ENCODE measurements at regions not wholly inside any gene's neighbourhood (a gene's known extent, or its start where the extent isn't known, plus 50 kb on each side); places are given as distances from the start of the nearest gene placed in this dataset.

DNA sequence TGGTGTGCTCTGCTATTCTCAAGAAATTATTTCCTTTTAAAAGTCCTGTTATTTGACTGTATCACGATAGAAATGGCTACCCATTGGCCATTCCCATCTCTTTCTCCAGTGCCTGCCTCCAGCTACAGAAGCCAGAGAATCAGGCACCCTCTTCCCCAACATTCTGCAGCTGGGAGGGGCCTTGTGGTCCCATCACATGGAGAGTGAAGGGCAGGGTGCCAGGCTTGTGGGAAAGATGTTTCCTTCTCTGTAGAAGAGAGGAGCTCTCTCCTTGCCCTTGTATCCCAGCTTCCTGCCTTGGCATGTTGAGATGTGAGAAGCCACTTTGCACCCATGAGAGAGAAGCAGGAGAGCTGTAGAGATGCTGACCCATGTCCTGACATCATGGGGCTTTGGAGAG lies 465.0 kb downstream of the MTRR start:
- Histone ChIP-seq H3K36me3 (ENCODE audit: control insufficient read depth in 2 of 2, extremely low read depth in 1 of 2, insufficient read depth in 2 of 2, low read length in 2 of 2) (no peaks in the 10 kb centered on the region), H3K4me3 (ENCODE audit: control insufficient read depth in 2 of 3, extremely low read depth in 1 of 3, insufficient read depth in 2 of 3, low read depth in 1 of 3, low read length in 3 of 3) (no peak overlapping the region), H3K27ac (ENCODE audit: control insufficient read depth, insufficient read depth, low read length) (no peak overlapping the region), H3K9me1 (ENCODE audit: control insufficient read depth, extremely low read depth, insufficient read depth, low read length) (no peaks in the 10 kb centered on the region), H4K20me1 (ENCODE audit: control insufficient read depth, extremely low read depth, insufficient read depth, low read length) (no peaks in the 10 kb centered on the region), H3K4me2 (ENCODE audit: control insufficient read depth, extremely low read depth, insufficient read depth, low read depth, low read length) (no peak overlapping the region), H3K9me3 (ENCODE audit: control insufficient read depth, low read depth, low read length) (no peaks in the 10 kb centered on the region), H3K9ac (ENCODE audit: control insufficient read depth, extremely low read depth, insufficient read depth, low read length) (no peak overlapping the region), H3K4me1 (ENCODE audit: control insufficient read depth, extremely low read depth, insufficient read depth, low read length) (no peaks in the 10 kb centered on the region), H3K27me3 (ENCODE audit: control insufficient read depth, extremely low read depth, insufficient read depth, low read length) (no peaks in the 10 kb centered on the region), H3K79me2 (ENCODE audit: control insufficient read depth, insufficient read depth, low read length) (no peaks in the 10 kb centered on the region), H2AFZ (ENCODE audit: control insufficient read depth, low read length) (no peak overlapping the region)
- FAIRE-seq (no peak), DNase-seq (ENCODE audit: low read depth, low spot score) (no peak)
- dilution Hi-C loops (cut with MboI; ENCODE audit: extremely low pct_ligation_motif_present, low sequenced_read_pairs) = no loop called here
- TF ChIP-seq EZH2 (IDR thresholded peaks at IDR 0.05; ENCODE audit: low read length) = no peak
- TF ChIP-seq, protein P1, sequence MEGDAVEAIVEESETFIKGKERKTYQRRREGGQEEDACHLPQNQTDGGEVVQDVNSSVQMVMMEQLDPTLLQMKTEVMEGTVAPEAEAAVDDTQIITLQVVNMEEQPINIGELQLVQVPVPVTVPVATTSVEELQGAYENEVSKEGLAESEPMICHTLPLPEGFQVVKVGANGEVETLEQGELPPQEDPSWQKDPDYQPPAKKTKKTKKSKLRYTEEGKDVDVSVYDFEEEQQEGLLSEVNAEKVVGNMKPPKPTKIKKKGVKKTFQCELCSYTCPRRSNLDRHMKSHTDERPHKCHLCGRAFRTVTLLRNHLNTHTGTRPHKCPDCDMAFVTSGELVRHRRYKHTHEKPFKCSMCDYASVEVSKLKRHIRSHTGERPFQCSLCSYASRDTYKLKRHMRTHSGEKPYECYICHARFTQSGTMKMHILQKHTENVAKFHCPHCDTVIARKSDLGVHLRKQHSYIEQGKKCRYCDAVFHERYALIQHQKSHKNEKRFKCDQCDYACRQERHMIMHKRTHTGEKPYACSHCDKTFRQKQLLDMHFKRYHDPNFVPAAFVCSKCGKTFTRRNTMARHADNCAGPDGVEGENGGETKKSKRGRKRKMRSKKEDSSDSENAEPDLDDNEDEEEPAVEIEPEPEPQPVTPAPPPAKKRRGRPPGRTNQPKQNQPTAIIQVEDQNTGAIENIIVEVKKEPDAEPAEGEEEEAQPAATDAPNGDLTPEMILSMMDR (optimal IDR thresholded peaks at IDR 0.05 in 1 of 3, IDR thresholded peaks at IDR 0.05 in 1 of 3, conservative IDR thresholded peaks at IDR 0.05 in 1 of 3; ENCODE audit: extremely low read depth in 1 of 3, insufficient read depth in 2 of 3, low read length in 3 of 3) = no peak

DNA sequence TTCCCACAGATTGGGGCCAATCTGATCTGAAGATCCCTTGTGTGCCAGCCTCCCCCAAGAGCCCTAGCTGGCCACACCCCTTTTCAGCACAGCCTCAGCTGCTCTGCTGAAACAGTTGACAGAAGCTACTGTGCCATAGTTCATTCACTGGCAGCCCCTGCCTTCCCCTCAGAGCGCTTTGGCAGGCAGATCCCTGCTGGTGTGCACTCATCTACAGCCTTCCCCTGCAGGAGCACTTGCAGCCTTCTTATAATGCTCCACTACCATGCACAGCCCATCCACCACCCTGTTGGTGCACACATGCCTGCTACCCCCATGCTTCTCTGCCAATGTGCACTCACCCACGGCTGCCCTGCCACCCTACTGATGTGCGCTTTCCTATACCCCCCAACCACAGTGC lies 471.3 kb downstream of the MTRR start:
- H2AFZ ChIP-seq (ENCODE audit: control insufficient read depth, low read length) = no peak overlapping the region
- dilution Hi-C loops (cut with MboI; ENCODE audit: extremely low pct_ligation_motif_present, low sequenced_read_pairs) = no loop called here
- no peaks in the 10 kb centered on the region for H3K36me3 ChIP-seq (ENCODE audit: control insufficient read depth in 2 of 2, extremely low read depth in 1 of 2, insufficient read depth in 2 of 2, low read length in 2 of 2)
- peaks cover 2% of the 10 kb centered on the region for H3K9me3 ChIP-seq (ENCODE audit: control insufficient read depth, low read depth, low read length)
- H3K79me2 ChIP-seq (ENCODE audit: control insufficient read depth, insufficient read depth, low read length) = no peaks in the 10 kb centered on the region
- no peaks in the 10 kb centered on the region for H4K20me1 ChIP-seq (ENCODE audit: control insufficient read depth, extremely low read depth, insufficient read depth, low read length)
- no peak overlapping the region for H3K27ac ChIP-seq (ENCODE audit: control insufficient read depth, insufficient read depth, low read length)
- no peaks in the 10 kb centered on the region for H3K4me1 ChIP-seq (ENCODE audit: control insufficient read depth, extremely low read depth, insufficient read depth, low read length)
- H3K9ac ChIP-seq (ENCODE audit: control insufficient read depth, extremely low read depth, insufficient read depth, low read length) = no peak overlapping the region
- H3K4me3 ChIP-seq (ENCODE audit: control insufficient read depth in 2 of 3, extremely low read depth in 1 of 3, insufficient read depth in 2 of 3, low read depth in 1 of 3, low read length in 3 of 3) = no peak overlapping the region
- FAIRE-seq = no peak
- no peaks in the 10 kb centered on the region for H3K9me1 ChIP-seq (ENCODE audit: control insufficient read depth, extremely low read depth, insufficient read depth, low read length)
- no peak overlapping the region for H3K4me2 ChIP-seq (ENCODE audit: control insufficient read depth, extremely low read depth, insufficient read depth, low read depth, low read length)
- TF ChIP-seq, protein P1 (optimal IDR thresholded peaks at IDR 0.05 in 1 of 3, IDR thresholded peaks at IDR 0.05 in 1 of 3, conservative IDR thresholded peaks at IDR 0.05 in 1 of 3; ENCODE audit: extremely low read depth in 1 of 3, insufficient read depth in 2 of 3, low read length in 3 of 3) = no peak
- no peak for TF ChIP-seq EZH2 (IDR thresholded peaks at IDR 0.05; ENCODE audit: low read length)
- no peaks in the 10 kb centered on the region for H3K27me3 ChIP-seq (ENCODE audit: control insufficient read depth, extremely low read depth, insufficient read depth, low read length)
- no peak for DNase-seq (ENCODE audit: low read depth, low spot score)

Data from keratinocyte (primary cell).